Astrocyte of the cerebellum (primary cell): ENCODE measurements at regions not wholly inside any gene's neighbourhood (a gene's known extent, or its start where the extent isn't known, plus 50 kb on each side); places are given as distances from the start of the nearest gene placed in this dataset.

Experiments
- DNase-seq: peaks from one replicate; pipeline ENCODE4 v3.0.0-alpha.2; 2011; ENCODE audit warnings: low read depth
- H3K4me3 ChIP-seq: 2 replicates; pipeline ENCODE4 v1.5.1; 2011; ENCODE audit warnings: mild to moderate bottlenecking, low read depth, low read length, moderate library complexity
- in situ Hi-C: cut with HindIII; loops from 2 replicates; pipeline ENCODE4 v1.10.0; 2017; ENCODE audit warnings: low sequenced_read_pairs
- TF ChIP-seq, protein P1 (sequence below): IDR thresholded peaks from 2 replicates; pipeline ENCODE4 v1.5.1; 2012; ENCODE audit warnings: low read length, low read depth, moderate library complexity, mild to moderate bottlenecking; ENCODE audit errors: missing control alignments

DNA sequence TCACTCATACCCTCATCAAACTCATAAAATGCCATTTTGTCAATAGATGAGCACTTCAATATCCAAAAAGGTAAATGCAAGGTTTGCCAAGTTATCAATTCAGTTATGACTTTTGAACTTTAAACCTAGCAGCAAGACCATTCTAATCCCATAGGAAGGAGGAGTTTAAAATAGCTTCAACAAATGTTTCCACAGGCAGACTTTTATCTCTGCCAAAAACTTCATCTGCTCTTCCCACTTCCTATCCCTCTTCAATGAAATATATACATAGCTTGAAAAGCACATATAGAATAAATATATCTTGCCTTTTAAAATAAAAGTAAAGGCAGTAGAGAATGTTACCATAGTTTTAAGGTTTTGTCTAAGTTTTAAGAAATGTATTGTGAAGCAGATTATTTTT is 1749.1 kb upstream of the SEL1L start:
- in situ Hi-C loops = no loop called here
- no peak overlapping the region for H3K4me3 ChIP-seq
- TF ChIP-seq, protein P1, sequence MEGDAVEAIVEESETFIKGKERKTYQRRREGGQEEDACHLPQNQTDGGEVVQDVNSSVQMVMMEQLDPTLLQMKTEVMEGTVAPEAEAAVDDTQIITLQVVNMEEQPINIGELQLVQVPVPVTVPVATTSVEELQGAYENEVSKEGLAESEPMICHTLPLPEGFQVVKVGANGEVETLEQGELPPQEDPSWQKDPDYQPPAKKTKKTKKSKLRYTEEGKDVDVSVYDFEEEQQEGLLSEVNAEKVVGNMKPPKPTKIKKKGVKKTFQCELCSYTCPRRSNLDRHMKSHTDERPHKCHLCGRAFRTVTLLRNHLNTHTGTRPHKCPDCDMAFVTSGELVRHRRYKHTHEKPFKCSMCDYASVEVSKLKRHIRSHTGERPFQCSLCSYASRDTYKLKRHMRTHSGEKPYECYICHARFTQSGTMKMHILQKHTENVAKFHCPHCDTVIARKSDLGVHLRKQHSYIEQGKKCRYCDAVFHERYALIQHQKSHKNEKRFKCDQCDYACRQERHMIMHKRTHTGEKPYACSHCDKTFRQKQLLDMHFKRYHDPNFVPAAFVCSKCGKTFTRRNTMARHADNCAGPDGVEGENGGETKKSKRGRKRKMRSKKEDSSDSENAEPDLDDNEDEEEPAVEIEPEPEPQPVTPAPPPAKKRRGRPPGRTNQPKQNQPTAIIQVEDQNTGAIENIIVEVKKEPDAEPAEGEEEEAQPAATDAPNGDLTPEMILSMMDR = no peak
- DNase-seq = no peak

DNA sequence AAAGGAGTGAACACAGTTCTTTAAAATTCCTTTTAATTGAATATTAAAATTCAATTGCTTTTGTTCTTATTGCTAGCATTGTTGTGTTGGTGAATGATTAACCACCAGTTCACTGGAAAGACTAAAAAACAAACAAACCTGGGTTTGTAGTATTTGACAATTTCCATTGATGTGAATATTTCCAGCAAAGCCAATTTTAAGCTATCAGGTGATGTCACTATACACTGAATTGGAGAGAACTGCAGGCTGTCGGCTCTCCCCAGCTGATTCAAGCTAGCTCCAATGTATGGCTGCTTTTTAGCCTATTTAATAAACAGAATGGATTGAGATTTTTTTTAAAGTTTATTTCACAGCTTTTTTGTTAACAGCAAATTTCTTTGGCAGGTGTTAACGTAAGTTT is 1753.6 kb upstream of the SEL1L start:
- TF ChIP-seq, protein P1 = no peak
- H3K4me3 ChIP-seq = no peak overlapping the region
- no peak for DNase-seq
- in situ Hi-C loops = no loop called here

DNA sequence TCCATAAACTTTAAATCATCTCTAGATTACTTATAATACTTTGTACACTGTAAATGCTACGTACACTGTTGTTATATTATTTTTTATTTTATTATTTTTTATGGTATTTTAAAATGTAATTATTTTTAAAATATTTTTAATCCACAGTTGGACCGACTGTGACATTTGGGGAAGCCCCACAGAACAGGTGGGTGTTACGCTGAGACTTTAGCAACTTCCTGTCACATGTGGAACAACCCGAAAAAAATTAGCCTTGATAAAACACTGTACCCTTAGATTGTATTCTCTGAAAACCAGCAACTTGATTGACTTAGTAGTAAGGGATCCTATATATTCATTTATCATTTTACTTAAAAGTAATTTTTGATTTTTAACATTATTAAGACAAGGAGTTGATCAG is 1755.7 kb upstream of the SEL1L start:
- no peak overlapping the region for H3K4me3 ChIP-seq
- TF ChIP-seq, protein P1 = no peak
- DNase-seq = no peak
- in situ Hi-C loops = no loop called here

DNA sequence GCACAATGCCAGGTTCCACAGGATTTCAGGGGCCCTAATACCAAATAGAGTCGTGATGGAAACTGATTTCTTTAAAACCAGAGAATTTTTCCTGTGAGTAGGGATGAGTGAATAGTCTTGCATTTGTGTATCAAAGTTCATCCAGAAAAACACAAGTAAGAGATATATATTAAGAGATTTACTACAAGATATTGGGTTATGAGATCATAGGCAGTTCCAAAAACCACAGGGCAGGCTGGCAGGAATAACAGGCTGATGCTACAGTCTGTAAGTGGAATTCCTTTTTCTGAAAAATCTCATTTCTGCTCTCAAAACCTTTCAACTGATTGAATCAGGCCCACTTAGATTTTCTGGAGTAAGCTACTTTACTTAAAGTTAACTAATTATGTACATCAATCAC is 1756.2 kb upstream of the SEL1L start:
- DNase-seq = no peak
- H3K4me3 ChIP-seq = no peak overlapping the region
- in situ Hi-C loops = no loop called here
- TF ChIP-seq, protein P1 = no peak

DNA sequence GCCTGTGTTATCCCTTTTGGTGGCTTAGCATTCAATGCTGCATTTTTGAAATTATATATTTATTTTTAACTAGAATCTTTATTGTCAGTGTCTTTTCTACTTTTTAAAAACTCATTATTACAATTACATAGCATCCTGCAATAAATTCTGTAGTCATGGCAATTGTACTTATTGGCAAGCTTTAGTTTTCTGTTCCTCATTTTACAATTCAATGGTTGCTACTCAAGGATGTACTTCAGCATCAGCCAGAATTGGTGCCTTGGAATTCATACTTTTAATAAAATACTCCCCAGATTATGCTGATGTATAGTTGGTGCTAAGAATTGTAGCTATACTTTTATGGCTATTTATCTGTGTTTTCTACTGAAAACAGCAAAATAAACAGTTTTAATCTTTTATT is 1756.8 kb upstream of the SEL1L start:
- TF ChIP-seq, protein P1 = no peak
- no peak overlapping the region for H3K4me3 ChIP-seq
- no peak for DNase-seq
- in situ Hi-C loops = no loop called here

DNA sequence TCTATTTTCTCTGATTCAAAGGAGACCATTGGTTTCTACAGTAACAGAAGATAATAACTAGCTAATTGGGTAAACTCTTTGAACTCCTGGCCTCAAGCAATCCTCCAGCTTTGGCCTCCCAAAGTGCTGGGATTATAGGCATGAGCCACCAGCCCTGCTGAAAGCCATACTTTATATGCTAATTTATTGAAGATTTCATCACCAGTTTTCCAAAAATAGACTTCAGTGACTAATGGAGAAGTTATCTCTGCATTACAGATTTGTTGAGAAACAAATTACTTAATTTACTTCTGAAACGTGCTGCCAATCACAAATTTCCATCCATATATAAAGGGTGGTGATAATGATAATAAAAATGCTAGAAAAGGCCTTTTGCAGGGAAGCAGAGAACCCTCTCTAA is 1758.1 kb upstream of the SEL1L start:
- DNase-seq = no peak
- no peak overlapping the region for H3K4me3 ChIP-seq
- in situ Hi-C loops = no loop called here
- TF ChIP-seq, protein P1 = no peak

DNA sequence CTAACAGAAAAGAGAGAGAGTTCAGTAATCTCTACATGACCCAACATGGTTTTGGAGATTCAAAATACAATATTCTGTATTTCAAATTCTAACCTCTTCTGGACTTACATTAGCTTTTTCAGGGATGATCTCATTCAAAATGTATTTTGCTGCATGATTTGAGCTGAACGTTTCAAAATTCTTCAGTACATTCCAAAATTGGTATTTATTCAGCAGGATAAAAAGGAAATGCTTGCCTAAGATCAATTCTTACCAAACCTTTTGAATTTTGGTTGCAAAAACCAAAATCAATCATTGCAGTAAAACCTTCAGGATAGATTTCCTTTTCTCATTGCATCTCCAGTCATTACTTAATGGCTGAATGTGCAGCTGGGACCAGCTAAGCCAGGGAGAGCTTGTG is 1761.3 kb upstream of the SEL1L start:
- in situ Hi-C loops = no loop called here
- peak; percentile 42 for DNase-seq
- H3K4me3 ChIP-seq = no peak overlapping the region
- TF ChIP-seq, protein P1 = no peak
